ENCODE measurements at regions not wholly inside any gene's neighbourhood (a gene's known extent, or its start where the extent isn't known, plus 50 kb on each side); places are given as distances from the start of the nearest gene placed in this dataset.
"Not testable (repeated sequence)": the region's sequence is repeated elsewhere in the genome, so short reads cannot be mapped to it uniquely, and the experiment has no call there.

GRCh38 chr3:21894459-21895340 is 143.7 kb upstream of the ZNF385D start:
- peak; percentile 22 for DNase-seq

- no peak for DNase-seq
Measured at GRCh38 chr3:21898316-21898715, 147.3 kb upstream of the ZNF385D start.

- DNase-seq = peak; percentile 25
Measured at GRCh38 chr3:21901484-21901883, 150.5 kb upstream of the ZNF385D start.

- no peak for DNase-seq
Measured at GRCh38 chr3:21902956-21903355, 151.9 kb upstream of the ZNF385D start.

DNA sequence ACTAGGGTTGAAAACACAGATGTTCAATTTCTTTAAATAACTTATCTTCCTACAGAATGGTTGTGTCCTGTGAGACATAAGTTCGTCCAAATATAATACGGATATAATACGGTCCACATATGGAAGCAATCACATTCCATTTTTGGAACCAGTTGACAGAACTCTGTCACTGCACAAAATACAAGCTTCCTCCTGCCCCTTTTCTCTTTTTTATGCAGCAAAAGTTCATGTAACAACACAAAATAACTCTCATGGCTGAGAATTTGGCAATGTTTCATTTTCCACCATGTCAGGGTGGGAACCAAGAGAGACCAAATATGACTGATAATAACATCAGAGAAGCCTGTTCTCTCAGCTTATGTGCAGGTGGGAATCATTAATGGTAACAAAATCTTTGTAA is 158.1 kb upstream of the ZNF385D start:
- no peak for DNase-seq

DNA sequence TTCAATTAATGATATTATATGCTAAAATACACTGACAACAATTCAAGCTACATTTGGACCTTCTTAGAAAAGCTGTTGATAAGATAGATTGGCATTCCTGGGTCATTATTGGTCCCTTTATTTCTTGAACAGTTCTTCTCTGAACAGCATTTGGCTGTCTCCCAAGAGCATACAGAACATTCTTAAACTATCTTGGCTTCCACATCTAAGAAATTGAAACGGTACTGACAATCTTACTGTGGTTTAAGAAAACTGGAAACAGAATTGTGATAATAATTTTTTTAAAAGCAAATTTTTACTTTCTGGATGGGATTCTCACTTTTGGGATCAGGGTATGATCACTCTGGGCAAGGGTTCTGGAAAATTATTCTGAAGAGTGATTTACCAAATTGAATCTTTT is 161.7 kb upstream of the ZNF385D start:
- no peak for DNase-seq

DNA sequence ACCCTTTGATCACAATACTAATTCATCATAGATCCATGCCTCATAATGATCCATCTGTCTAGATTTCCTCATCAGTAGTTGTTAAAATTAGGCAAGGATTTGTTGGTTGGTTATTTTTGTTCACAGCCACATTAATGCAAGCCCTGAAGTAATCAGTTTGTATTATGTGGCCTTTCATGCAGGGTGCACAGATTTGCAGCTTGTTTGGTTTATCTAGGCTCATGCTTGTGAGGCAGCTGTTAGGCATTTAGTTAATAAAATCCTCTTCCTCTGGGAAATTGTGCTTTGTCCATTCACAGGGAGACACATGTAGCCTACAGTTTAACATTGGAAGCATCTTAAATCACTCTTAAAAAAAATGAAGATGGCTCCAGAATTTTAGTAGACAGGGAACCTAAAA is 162.8 kb upstream of the ZNF385D start:
- no peak for DNase-seq

GRCh38 chr3:21914451-21914850 is 163.4 kb upstream of the ZNF385D start:
- no peak for DNase-seq

DNA sequence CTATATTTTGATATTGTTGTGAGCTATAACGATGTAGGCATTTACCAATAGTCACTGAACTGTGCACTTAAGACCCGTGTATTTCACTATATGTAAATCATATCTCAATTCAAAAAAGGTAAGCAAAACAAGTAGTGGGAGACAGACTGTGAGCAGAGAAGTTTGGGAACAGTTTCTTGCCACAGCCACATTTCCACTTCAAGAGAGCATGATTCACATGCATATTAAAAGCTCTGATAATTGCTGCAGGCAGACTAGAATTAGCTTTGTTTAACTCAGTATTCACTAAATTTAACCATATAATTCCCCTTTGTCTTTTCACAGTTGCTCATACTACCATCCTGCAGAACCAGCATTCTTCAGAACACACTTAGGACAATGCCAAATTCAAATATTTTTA is 168.4 kb upstream of the ZNF385D start:
- no peak for DNase-seq

DNA sequence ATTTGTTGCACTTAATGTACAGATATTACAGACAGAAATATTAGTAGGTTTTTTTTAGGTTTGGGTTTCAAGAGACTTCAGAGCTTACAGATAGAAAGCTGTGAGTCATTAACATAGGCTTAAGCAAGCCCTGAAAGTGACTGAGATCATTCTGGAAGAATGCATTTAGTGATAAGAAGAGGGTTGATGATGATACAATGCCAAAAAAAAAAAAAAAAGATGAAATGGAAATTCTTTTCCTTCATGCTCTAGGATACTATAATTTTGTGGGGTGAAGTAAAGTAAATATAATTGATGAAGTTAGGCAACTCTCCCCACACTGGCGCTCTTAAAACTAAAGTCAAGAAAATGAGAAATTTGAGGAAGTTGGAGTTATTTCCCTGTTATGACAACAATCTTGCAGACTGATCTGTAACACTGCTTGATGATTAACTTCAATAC is 169.4 kb upstream of the ZNF385D start:
- DNase-seq = no peak

- not testable (repeated sequence) for DNase-seq
Measured at GRCh38 chr3:21923156-21923555, 172.1 kb upstream of the ZNF385D start.

DNA sequence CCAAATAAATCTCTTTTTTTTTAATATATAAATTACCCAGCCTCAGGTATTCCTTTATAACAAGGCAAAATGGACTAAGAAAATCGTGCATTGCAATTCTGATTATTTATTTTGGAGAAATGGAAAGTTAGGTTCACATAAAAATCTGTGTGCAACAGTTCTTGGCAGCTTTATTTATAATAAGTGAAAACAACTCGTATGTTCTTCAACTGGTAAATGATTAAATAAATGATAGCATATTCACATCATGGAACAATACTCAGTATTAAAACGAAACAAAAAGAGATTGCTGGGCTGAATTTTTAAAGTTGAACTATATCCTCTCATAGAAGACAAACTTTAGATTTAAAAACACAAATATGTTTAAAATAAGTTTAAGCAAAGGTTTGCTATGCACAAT is 176.3 kb upstream of the ZNF385D start:
- DNase-seq = no peak

- no peak for DNase-seq
Measured at GRCh38 chr3:21934591-21934990, 183.6 kb upstream of the ZNF385D start.

DNA sequence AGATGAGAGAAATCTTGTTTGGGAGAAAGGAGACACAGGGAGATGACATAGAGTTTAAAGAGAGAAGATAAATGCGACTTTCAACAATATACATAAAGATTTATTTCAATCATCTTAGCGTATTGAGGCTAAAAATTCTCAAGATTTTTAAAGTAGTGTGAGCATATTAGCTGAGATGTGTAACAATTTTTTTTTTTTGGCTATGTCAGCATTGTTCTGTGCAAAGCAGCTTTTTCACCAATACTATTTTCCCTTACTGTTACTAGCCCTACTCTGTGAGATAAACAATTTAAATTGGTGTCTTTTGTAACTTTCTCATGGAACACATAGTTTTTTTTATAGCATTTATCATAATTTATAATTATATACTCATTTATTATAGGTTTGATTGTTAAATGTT is 185.2 kb upstream of the ZNF385D start:
- no peak for DNase-seq

- no peak for DNase-seq
Measured at GRCh38 chr3:21938267-21938681, 187.3 kb upstream of the ZNF385D start.

DNA sequence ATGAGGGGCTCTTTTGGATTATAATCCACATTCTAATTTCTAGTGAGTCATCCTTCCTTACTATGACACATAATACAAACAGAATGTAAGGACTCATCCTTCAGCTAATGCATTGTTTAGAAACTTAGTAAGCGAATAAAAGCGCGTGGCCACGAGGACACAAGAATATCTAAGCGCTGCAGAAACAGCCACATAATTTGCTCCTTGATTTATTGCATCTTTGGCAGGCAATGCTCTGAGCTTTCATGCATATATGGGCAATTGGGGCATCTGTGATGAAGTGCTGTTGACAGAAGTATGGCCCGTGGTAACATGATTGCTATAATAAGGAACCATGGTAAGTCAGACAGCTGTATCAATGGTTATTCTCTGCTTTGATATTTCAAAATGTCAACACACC is 191.3 kb upstream of the ZNF385D start:
- no peak for DNase-seq

GRCh38 chr3:21944251-21944650 is 193.2 kb upstream of the ZNF385D start:
- no peak for DNase-seq

DNA sequence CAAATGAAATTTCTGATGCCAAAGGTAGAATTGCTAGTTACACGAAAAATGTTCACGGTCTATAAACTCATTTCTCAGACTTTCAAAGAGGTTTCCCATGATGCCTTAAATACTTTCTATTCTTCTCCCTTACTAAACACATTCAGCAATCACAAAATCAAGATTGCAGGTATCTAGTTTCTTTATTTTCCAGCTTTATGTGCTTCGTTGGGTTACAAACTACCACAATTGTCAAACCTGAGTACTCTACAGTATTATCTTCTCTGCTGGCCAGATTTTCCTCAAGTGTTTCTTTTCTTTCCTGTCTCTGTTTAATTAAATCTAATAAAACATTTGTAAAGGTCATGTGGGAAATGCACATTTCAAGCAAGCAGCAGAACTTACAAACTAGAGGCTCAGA is 201.8 kb upstream of the ZNF385D start:
- DNase-seq = no peak

DNA sequence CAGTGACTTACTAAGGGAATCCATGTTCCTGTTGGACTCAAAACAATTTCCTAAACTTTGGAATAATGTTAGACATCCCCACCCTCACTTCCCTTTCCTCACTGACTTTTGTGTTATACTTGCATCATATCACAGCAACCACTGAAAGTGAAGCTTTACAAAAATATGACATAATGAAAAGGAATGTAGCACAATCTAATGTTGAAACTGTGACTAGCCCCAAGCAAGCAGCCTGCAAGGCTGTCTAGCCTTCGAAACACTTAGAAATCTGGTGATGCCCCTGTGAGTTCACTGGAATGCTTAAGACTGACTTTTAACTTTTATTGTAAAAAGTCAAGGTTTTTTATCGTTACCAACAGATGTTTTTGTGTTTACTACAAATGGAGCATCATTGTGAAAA is 203.7 kb upstream of the ZNF385D start:
- DNase-seq = no peak

DNA sequence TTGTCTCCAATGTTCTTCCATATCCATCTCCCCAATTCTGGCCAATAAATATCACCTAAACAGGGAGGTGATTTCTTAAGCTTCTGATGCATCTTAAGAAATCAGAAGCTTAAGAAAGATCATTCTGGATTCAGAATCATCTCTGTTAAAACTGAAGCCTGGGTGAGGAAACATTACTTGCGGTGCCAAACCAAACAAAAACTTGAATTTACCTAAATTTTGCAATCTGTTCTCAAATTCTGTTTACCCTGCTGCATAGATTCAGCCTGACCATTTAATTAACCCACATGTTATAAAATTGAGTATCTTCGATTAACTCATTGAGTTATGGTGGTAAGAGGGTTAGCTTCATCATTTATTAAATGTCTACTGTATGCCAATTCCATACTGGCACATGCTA is 204.4 kb upstream of the ZNF385D start:
- no peak for DNase-seq

DNA sequence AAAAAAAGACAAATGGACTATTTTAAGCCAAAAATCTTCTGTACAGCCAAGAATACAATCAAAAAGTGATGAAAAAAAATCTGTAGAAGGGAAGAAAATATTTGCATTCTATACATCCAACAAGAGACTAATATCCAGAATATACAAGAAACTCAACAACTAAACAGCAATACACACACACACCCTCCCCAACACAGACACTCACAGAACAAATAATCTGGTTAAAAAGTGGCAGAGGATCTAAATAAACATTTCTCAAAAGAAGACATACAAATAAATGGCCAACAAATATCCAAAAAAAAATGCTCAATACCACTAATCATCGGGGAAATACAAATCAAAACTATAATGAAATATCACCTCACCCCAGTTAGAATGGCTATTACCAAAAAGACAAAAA is 209.0 kb upstream of the ZNF385D start:
- no peak for DNase-seq

- no peak for DNase-seq
Measured at GRCh38 chr3:21962456-21962855, 211.4 kb upstream of the ZNF385D start.

- DNase-seq = not testable (repeated sequence)
Measured at GRCh38 chr3:21966457-21966856, 215.4 kb upstream of the ZNF385D start.

GRCh38 chr3:21979706-21980105 is 228.7 kb upstream of the ZNF385D start:
- DNase-seq = no peak
